ENCODE measurements at regions not wholly inside any gene's neighbourhood (a gene's known extent, or its start where the extent isn't known, plus 50 kb on each side); places are given as distances from the start of the nearest gene placed in this dataset.

DNA sequence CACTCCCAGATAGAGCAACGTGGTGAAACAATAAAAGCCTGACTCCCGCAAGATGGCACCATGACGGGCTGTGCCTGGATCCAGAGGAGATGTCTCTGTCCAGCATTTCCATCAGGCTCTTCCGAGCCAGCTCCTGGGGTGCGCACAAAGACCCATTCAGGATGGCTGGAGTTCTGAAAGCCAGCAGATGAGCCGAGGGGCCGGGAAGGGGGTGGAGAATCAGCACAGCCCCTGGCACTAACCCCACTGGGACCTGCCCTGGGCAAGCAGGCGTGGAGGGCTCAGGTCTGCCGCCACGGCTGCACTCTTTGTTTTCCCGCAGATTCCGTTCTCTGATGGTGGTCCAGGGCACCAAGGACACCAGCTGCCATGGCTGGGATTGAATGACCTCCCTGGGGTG is 97.2 kb upstream of the BLID start:
- H2AFZ ChIP-seq (ENCODE audit: low read depth, low read length, poor library complexity, severe bottlenecking) = no peak overlapping the region
- H3K79me2 ChIP-seq (ENCODE audit: insufficient read depth, low read length) = no peaks in the 10 kb centered on the region
- H3K27ac ChIP-seq (ENCODE audit: low read depth, low read length) = no peak overlapping the region
- no peaks in the 10 kb centered on the region for H3K36me3 ChIP-seq (ENCODE audit: control insufficient read depth in 1 of 2, insufficient read depth in 2 of 2, low read length in 2 of 2)
- RAD21 ChIA-PET (ENCODE audit: low non-redundant PET in 1 of 2, low total read pairs in 2 of 2, uncharacterized antibody in 2 of 2, unreplicated experiment in 2 of 2) = no interaction called here
- H3K27me3 ChIP-seq (ENCODE audit: insufficient read depth, low read length) = no peaks in the 10 kb centered on the region
- POLR2A ChIA-PET = no interaction called here
- no peak overlapping the region for H3K9ac ChIP-seq (ENCODE audit: low read length)
- H3K4me2 ChIP-seq (ENCODE audit: low read length) = no peak overlapping the region
- no TSS peak for BruUV-seq (replicated peaks)
- TF ChIP-seq SIN3A (IDR thresholded peaks at IDR 0.05; ENCODE audit: low read depth) (no peak), CTCF (IDR thresholded peaks at IDR 0.05 in 2 of 3, conservative IDR thresholded peaks at IDR 0.05 in 1 of 3; ENCODE audit: borderline replicate concordance in 1 of 3, insufficient read depth in 1 of 3, low read depth in 2 of 3, low read length in 2 of 3) (no peak), SRF (IDR thresholded peaks at IDR 0.05; ENCODE audit: low read depth) (no peak), CEBPB (IDR thresholded peaks at IDR 0.05; ENCODE audit: low read depth) (no peak), ZFX (IDR thresholded peaks at IDR 0.05) (no peak)
- DNase-seq (ENCODE audit: low read depth, low spot score) = no peak
- ATAC-seq = no peak
- H3K9me2 ChIP-seq (ENCODE audit: insufficient read depth) = no peaks in the 10 kb centered on the region
- no peaks in the 10 kb centered on the region for H3K9me3 ChIP-seq (ENCODE audit: control insufficient read depth in 1 of 2, insufficient read depth in 1 of 2, low read depth in 1 of 2, low read length in 2 of 2)
- CTCF ChIA-PET = interaction anchor here (0.7 to 1.5 kb wide), 3 partner anchors 21 to 293 kb away, joined by 3 to 4 read pairs (median 4); no protein-coding TSS in a partner anchor
- H3K4me1 ChIP-seq (ENCODE audit: control insufficient read depth in 1 of 2, insufficient read depth in 2 of 2, low read length in 2 of 2) = peaks cover 33 to 40% of the 10 kb centered on the region in 2 experiments
- no peak overlapping the region for H3K4me3 ChIP-seq (replicated peaks in 1 of 2; ENCODE audit: low read depth in 1 of 2, low read length in 2 of 2)
- intact Hi-C loops (cut with micrococcal nuclease) = no loop called here
- H4K20me1 ChIP-seq (ENCODE audit: insufficient read depth) = no peaks in the 10 kb centered on the region

DNA sequence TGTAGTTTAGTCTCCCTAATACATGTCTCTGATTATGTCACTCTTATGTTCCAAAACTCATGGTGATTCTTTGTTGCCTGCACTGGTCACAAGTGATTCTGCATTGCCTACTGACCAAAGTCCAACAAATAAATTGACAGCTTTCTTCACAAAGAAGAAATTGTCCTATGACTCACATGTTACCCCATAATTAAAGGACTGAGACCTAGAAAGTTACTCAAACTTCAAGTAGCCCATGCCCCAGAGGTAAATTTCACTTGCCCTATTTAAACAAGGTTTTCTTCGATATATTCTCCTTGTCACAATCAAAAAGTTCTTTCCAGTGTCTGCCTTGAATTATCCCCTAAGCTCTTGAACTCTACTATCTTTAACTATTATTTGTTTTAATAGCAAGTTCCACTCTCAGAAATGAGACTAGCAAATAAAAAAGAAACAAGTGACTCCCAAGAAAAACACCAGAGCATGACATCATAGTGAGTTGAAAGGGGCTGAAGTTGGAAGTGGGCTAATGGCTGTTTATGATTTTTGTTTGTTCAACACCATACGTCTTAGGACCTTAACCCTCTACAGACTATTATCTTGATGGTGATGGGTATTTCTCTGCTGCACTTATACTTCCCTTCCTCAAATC is 94.5 kb upstream of the BLID start:
- Histone ChIP-seq H3K4me3 (replicated peaks in 1 of 2; ENCODE audit: low read depth in 1 of 2, low read length in 2 of 2) (no peak overlapping the region), H3K79me2 (ENCODE audit: insufficient read depth, low read length) (no peaks in the 10 kb centered on the region), H3K27ac (ENCODE audit: low read depth, low read length) (peak overlapping the region; percentile 34), H3K36me3 (ENCODE audit: control insufficient read depth in 1 of 2, insufficient read depth in 2 of 2, low read length in 2 of 2) (no peaks in the 10 kb centered on the region), H3K4me1 (ENCODE audit: control insufficient read depth in 1 of 2, insufficient read depth in 2 of 2, low read length in 2 of 2) (peaks cover 56 to 58% of the 10 kb centered on the region in 2 experiments), H2AFZ (ENCODE audit: low read depth, low read length, poor library complexity, severe bottlenecking) (peak overlapping the region; percentile 14), H3K9ac (ENCODE audit: low read length) (peak overlapping the region; percentile 14; the same call in 1 of the 2 replicates), H3K9me3 (ENCODE audit: control insufficient read depth in 1 of 2, insufficient read depth in 1 of 2, low read depth in 1 of 2, low read length in 2 of 2) (no peaks in the 10 kb centered on the region), H4K20me1 (ENCODE audit: insufficient read depth) (no peaks in the 10 kb centered on the region), H3K9me2 (ENCODE audit: insufficient read depth) (no peaks in the 10 kb centered on the region), H3K4me2 (ENCODE audit: low read length) (peak overlapping the region; percentile 54), H3K27me3 (ENCODE audit: insufficient read depth, low read length) (no peaks in the 10 kb centered on the region)
- no peak for DNase-seq (ENCODE audit: low read depth, low spot score)
- TF ChIP-seq JUND (IDR thresholded peaks at IDR 0.05) = 0 out of 2 replicates have a peak, but pooled peaks have one; percentile 9
- TF ChIP-seq SIN3A (IDR thresholded peaks at IDR 0.05; ENCODE audit: low read depth) = no peak
- TF ChIP-seq CBX3 (IDR thresholded peaks at IDR 0.05; ENCODE audit: low read depth) = 0 out of 2 replicates have a peak, but pooled peaks have one; percentile 33
- TF ChIP-seq SP1 (IDR thresholded peaks at IDR 0.05; ENCODE audit: low read depth) = peak; percentile 38; the same call in 1 of the 2 replicates
- TF ChIP-seq EZH2phosphoT487 (IDR thresholded peaks at IDR 0.05; ENCODE audit: borderline replicate concordance) = no peak
- TF ChIP-seq FOSL1 (IDR thresholded peaks at IDR 0.05; ENCODE audit: low read depth) = peak; percentile 26; the same call in 1 of the 2 replicates
- peak; percentile 21 for TF ChIP-seq CEBPB (IDR thresholded peaks at IDR 0.05; ENCODE audit: low read depth)
- RAD21 ChIA-PET (ENCODE audit: low non-redundant PET in 1 of 2, low total read pairs in 2 of 2, uncharacterized antibody in 2 of 2, unreplicated experiment in 2 of 2) = no interaction called here
- CTCF ChIA-PET = interaction anchor here (2.0 kb wide), 1 partner anchor 295 kb away, joined by 5 read pairs; no protein-coding TSS in a partner anchor
- ATAC-seq = peak; percentile 17; the same call in 1 of the 2 replicates
- intact Hi-C loops (cut with micrococcal nuclease) = no loop called here
- no TSS peak for BruUV-seq (replicated peaks)
- POLR2A ChIA-PET = no interaction called here

Data from HCT116 (cell line).